GM21447 (cell line): ENCODE measurements at regions not wholly inside any gene's neighbourhood (a gene's known extent, or its start where the extent isn't known, plus 50 kb on each side); places are given as distances from the start of the nearest gene placed in this dataset.

ENCODE experiments used
- ATAC-seq: cut with Tn5 transposase; IDR thresholded peaks from one replicate; pipeline ENCODE4 v1.9.1; 2021; ENCODE audit not compliant: unreplicated experiment

DNA sequence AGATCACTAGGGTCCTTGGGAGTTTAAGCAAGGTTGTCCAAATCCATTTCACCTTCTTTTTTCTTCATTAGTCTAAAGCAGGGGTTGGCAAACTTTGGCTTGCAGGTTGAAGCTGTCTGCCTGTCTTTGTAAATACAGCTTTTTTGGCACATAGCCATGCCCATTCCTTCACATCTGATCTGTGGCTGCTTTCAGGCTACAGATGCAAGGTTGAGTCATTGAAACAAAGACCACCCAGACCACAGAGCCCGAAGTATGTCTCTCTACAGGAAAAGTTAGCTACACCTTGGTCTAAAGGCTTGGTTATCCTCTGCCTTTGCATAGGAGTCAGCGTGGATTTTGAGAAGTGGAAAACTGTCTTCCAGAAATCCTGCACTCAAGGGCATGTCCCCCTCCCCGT lies 238.1 kb upstream of the STS start:
- ATAC-seq, result no peak

DNA sequence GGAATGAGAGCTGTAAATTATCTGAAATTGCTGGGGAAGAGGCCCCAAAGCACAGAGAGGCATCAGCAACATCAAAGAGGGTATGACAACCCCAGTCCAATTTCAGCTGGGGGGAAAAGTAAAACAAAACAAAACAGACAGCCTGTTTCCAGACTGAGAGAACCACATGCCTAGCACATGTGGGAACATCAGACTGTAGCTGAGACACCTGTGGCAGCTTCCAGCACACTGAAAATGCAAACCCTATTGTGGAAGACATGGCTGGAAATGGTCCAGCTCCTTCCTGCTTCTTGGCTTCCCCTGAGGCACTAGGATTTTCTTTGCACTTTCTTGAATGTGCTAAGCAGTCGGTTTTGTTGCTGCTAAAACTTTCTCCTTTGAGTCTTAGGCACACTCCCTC lies 240.9 kb upstream of the STS start:
- ATAC-seq, result no peak

DNA sequence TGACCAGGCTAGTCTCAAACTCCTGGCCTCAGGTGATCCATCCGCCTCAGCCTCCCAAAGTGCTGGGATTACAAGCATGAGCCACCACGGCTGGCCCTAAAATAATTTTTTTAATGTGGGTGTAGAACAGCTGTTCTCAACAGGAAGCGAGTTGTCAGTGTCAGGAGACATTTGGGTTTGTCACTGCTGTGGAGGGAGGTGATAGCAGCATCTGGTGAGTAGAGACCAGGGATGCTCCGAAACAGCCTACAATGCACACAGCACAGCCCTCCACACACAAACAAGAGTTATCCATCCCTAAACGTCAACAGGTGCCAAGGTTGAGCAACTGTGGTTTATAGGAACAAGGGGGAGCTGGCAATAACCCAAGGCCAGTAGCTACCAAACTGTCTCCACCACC lies 243.4 kb upstream of the STS start:
- ATAC-seq, result no peak

DNA sequence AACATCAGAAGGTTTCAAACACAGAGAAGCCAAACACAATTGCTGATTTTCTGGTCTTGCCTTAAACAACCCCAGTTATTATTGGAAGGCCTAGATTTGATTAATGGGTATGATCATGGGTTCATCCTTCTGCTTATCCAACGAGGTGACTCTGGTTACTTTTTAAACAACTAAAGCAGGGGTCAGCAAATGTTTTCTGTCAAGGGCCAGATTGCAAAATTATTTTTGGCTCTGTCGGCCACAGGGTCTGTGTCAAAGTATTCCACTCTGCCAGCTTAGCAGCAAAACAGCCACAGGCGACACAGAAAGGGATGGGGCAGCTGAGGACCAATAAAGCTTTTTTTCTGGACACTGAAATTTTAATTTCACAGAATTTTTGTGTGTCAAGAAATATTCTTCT lies 249.1 kb upstream of the STS start:
- ATAC-seq, result no peak

DNA sequence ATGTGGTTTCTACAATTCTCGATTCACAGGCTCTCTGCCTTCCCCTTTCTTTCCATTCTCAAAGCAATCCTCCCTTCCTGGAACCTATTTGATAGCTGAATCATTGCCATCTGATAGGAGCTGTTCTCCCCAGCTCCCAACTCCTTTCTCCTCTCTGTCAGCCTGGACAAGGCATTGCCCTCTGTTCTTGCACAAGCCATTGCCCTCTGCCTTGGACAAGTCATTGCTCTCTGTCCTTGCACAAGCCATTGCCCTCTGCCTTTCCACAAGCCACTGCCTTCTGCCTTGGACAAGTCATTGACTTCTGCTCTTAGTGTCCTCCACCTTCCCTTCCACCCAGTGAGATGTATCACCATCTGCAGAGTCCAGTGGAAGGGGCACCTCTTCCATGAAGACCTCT lies 256.1 kb upstream of the STS start:
- no peak for ATAC-seq

DNA sequence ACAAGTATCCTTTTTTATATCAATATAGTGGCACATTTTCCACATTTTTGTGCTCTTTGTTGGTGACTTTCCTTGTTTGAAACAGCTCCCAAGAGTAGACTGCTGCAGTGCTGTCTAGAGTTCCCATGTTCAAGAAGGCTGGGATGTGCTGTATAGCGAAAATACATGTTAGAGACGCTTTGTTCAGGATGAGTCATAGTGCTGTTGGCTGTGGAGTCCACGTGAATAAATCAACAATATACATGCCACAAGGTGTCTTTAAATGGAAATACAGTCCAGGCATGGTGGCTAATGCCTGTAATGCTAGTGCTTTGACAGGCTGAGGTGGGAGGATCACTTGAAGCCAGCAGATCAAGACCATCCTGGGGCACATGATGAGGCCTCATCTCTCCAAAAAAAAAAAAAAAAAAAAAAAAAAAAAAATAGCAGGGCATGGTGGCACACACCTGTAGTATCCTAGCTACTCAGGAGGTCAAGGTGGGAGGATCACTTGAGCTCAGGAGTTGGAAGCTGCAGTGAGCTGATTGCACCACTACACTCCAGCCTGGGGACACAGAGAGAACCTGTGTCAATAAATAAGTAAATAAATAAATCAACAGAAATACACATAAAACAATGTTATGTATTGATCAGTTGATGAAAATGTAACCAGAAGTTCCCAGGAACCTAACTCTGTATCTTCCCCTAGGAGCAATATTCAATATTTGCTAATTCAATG lies 256.8 kb upstream of the STS start:
- ATAC-seq, result no peak

DNA sequence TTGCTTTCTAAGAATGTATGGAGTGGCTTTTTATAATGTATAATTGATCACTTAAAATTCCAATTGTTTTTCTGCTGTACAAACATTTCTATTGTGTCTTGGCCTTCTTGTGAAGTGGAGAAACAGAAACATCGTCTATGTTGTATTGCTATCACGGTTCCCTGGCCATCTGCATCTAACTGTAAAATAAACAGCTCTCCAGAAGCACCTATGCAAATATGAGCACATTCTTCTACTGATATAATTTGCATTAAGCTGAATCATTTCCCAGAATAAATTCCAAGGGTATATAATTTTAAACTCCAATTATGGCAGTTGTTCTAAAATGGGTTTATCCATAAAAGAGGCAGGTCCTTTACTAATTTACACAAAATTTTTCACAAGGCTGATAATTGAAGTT lies 261.6 kb upstream of the STS start:
- ATAC-seq, result no peak

DNA sequence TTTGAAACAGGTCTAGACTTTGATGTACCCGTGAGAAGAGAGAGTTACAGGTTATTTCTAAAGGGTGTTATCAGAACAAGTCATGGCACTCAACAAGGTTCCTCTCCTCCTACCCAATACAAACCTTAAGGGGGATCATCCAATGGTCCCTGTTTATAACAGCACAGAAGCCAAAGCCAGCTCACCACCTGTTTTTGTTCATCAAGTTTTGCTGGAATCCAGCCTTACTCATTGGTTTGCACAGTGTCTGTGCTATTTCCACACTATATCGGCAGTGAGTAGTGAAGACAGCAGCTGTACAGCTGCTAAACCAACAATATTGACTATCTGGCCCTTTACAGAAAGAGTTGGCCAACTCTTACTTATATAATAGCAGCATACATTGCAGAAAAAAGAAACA lies 262.1 kb upstream of the STS start:
- no peak for ATAC-seq

DNA sequence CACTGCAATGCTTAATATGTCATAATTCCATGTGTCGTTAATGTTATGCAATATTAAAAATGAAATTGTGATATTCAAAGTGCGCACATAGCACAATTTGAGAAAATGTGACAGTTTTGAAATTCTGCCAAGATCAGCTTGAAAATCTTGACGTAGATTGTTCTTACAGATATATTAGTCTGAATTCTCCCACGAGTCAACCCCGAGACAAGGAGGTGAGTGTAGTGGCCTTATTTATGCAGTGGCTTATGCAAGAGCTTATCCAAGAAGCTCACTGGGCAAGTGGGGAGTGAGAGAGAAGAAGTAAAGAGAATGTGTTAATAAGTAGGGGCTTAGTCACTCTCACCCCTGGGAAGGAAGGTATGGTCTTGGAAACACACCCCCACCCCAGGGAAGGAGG lies 286.1 kb upstream of the STS start:
- no peak for ATAC-seq

DNA sequence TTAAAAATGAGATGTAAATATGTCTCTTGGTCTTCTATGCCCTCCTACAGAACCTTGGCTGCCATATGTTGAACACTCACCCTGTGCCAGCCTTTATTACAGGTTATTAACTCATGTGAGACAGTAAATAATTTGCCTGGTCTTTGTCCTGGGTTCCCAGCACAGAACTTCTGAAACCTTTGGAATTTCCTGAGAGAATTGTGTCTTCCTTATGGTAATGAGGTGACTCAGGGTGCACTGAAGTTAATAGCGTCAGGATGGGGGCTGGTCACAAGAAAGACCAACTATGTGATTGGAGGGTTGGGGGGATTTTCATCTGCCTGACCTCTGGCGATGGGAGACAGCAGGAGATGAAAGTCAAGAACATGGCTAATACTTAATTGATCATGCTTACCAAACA lies 289.8 kb upstream of the STS start:
- ATAC-seq, result no peak

DNA sequence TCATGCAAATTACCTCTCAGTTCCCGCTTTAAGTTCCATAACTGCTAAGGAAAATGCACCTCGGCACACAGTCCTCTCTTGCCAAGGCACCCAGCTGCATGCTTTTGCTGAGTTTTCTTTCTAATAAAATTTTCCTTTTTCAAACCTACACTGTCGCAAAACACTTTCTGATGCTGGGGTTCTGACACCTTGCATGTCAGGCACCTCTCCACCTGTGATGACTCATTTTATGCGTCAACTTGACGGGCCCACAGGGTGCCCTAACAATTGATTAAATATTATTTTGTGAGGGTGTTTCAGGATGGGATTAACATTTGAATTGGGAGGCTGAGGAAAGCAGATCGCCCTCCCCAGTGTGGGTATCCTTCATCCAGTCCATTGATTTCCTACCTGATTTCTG lies 291.0 kb upstream of the STS start:
- ATAC-seq, result no peak

DNA sequence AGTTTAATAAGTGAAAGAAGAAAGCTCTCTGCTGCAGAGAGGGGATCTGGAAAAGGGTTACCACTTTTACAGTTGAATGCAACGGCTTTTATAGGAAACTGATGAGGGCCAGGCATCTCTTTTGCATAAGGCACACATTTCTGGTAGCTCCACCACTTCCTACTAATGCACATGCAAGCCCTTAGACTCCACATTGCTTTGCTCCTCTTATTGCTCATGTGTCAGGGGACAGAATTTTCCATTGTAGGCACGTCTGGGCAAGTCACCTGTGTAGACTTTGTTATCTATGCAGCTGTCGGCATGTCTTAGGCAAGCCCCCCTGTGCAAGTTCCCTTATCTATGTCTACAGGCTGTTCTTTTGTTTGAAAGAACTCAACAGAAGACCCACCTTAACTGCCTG lies 294.6 kb upstream of the STS start:
- ATAC-seq, result no peak

DNA sequence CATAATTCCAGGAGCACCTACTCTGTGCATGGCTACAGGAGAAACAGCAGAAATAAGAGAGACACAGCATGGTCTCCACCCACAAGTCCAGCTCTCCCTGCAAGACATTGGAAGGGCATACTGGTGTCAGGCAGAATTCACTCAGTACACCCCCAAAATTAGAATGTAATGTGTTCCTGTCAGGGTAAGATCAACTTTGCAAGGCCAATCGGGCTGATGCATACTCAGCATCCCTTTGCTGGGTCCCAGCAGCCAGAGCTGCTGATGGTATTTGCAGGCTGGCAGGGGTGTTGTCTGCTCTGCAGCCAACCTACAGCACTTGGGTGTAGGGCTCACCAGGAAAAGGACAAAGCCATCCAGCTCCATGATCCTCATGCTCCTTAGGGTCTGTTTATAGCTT lies 295.4 kb upstream of the STS start:
- ATAC-seq, result no peak

DNA sequence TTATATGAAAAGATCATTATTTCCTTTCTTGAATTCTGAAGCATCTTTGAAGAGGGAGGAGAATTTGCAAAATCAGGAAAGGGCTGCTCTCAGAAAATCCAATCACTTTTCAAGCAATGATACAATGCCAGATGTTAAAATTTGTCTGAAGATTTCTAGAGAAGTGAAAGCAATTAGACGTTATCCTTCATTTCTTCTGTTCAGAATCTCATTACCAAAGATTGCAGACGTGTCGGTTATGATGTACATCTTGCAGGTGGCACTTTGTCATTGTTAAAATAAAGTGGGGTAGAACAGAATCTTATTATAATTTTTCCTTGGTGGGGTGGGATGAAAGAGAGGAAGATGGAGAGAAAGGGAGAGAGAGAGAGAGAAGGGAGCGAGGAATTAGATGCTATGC lies 296.4 kb upstream of the STS start:
- no peak for ATAC-seq

DNA sequence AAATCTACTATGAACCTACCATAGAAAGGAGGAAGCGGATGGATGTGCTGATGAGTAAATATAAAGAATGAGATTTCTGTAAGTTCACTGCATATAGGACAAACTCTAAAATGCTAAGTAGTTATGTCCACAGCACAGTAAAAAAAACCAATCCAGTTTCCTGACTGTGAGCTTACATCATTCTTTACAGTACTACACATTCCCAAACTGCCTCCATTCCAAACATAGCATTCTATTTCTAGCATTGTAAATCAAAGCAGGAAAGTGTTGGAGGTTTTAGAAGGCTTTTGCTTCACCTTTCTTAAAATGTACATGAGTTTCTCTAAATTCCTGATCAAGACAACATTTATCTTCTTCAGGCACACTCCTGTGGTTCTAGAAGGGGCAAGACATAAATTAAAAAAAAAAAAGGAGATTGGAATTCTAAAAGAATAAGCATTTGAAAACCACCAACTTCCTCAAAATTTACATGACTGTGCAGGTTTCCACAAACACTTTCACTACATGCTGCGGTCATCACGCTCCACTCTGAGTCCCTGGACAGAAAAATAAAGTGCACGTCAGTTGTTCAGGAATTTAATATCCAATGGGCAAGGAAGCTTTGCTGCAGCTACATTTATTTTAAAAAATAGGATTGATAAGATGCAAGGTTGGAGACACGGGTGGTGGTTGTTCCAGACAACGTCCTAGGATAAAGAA lies 297.6 kb upstream of the STS start:
- no peak for ATAC-seq

DNA sequence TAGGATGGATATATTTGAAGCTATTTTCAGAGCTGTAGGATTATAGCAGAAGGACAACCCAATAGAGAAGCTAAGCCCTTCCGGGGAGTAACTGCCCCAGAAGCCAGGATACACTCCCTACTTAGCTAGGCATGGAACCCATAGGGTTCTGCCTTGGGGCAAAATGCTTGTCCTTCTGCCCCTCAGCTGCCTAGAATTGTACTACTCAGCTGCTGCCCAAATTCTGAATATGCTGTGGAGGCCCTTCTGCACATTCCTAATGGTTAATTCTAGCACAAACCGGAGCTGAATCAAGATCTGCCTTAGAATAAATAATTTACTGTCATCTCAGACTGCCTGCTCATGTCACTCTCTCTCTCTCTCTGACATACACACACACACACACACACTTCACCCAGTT lies 297.7 kb upstream of the VCX3A start:
- ATAC-seq, result no peak

DNA sequence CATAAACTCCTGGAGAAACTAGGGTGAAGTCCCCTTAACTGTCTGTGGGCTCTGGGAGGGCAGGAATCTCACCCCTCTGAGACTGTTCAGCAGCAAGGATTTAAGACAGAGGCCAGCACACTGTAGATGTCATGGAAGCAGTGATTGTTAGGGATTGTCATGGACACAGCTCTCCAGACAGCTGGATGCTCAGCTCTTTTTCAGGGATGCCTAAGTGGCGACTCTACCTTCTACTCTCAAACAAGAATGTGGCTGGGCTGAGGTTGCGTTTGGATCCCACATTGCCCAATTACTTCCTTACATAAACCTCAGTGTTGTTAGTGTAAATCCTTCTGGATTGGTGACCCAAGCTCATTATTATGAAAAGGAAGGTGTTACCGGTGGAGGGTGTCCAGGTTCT lies 291.9 kb upstream of the VCX3A start:
- ATAC-seq, result no peak

DNA sequence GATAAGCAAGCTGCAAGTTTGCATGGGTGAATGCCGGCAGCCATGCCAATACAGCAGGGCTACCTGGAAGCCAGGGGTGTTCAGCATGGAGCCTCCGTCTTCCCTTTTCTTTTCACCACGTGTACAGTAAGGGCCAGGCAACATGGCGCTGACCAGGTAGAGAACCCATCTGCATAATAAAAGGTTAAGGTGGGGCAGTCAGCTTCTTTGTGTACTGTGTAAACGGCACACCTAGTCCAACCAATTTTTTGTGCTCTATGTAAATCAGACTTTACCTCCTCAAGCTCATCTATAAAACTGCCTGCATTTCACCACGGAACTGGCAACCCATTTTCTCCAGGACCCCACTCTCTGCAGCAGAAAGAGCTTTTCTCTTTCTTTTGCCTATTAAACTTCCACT lies 286.8 kb upstream of the VCX3A start:
- ATAC-seq, result no peak

DNA sequence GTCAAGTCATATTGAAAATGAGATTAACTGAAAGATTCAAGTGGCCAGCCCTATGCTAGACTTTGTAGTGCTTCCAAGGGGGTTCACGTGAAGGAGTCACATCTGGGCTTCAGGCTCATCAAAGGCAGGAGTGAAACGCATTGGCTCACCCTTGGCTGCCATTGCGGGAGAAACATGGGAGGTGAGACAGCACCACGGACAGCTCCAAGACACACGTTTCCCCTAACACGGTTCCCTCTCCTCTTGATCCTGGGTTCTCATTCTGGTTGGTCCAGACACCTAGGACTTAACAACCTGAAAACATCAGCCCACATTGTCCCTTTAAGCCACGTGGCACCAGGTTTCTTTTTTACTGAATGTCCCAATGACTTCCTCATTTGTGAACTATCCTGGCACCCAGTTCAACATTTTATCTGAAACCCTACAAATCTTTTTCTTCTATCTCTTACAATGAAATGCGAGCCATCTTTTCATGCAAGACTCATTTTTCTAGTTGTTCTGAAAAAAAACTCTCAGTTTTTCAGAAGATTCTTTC lies 279.0 kb upstream of the VCX3A start:
- ATAC-seq, result no peak

DNA sequence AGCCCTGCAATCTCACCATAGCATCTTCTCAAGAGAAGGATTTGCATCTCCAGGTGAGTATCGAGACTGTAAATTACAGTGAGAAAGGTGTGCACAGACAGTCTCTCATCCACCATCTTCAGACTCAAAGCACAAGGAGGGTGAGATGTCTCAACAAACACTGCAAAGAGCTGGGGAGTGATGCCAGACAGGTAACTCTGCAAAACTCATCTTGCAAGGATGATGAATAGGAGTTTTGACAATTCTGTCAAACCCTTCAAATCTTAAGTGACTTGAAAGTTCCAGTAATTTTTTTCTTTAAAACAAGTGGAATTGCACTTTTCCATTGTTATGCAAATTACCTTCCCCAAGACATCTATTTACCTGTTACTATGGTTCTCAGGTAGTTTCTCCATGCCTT lies 277.2 kb upstream of the VCX3A start:
- no peak for ATAC-seq

DNA sequence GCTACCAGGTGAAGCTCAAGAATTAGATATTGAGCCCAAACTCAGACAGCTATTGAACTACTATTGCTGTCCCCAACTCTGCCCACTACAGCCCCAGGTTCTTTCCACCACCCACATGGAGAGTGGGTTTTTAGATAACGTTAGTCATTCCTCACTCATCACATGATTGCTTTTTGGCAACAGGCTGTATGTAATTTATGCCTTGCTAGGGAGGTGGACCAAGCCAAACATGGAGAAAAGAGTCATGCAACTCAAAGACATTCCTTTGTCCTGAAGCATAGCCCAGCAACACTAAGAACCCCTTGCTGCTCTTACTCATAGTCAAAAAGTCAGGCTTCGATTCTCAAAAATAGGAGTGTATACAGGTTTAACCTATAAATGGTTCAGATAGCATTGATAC lies 275.9 kb upstream of the VCX3A start:
- ATAC-seq, result no peak

DNA sequence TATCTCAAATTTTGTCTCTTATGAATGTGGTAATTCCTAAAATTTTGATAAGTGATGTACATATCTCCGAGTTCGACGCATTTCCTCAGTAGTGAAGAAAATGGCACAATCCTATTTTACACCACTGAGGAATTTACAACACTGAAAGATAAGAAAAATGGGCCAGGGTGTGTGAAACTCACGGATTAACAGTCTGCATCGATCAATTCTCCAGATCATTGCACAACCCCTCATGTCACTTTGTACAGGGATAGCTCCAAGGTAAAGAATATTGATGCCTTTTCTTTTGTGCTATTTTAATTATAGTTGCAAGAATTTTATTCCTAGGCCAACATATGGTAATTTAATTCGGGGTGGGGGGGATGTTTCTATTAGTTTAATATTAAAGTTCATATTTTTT lies 268.7 kb upstream of the VCX3A start:
- no peak for ATAC-seq

DNA sequence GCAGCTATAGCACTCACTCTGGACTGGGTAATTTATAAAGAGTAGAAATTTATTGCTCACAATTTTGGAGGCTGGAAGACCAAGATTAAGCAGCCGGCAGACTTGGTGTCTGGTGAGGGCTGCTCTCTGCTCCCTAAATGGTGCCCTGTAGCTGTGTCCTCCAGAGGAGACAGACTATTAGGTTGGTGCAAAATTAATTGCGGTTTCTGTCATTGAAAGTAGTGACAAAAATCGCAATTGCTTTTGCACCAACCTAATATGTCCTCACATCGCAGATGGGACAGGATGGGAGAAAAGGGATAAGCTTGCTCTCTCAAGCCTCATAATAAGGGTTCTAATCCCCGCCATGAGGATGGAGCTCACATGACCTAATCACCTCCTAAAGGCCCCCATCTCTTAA lies 258.1 kb upstream of the VCX3A start:
- no peak for ATAC-seq
